ENCODE measurements at regions not wholly inside any gene's neighbourhood (a gene's known extent, or its start where the extent isn't known, plus 50 kb on each side); places are given as distances from the start of the nearest gene placed in this dataset.
A peak's percentile ranks its signal among the peaks of the same experiment; 100 is the strongest.
"Not testable (repeated sequence)": the region's sequence is repeated elsewhere in the genome, so short reads cannot be mapped to it uniquely, and the experiment has no call there.

DNA sequence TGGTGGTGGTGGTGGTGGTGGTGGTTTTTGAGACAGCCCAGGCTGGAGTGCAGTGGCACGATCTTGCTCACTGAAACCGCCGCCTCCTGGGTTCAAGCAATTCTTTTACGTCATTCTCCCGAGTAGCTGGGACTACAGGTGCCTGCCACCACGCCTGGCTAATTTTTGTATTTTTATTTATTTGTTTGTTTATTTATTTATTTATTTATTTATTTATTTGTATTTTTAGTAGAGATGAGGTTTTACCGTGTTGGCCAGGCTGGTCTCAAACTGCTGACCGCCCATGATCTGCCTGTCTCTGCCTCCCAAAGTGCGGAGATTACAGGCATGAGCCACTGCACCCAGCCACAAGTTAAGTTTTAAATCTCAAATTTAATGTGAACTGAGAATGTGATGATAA, 126.5 kb downstream of the PCDH18 start:
- not testable (repeated sequence) for H3K36me3 ChIP-seq (ENCODE audit: control insufficient read depth, insufficient read depth, low read length); DNase-seq; H3K4me1 ChIP-seq (ENCODE audit: control insufficient read depth, insufficient read depth, low read length); H3K4me3 ChIP-seq (ENCODE audit: low read length); H3K27ac ChIP-seq (ENCODE audit: low read length); H3K9me3 ChIP-seq (ENCODE audit: control insufficient read depth, low read depth, low read length); H3K27me3 ChIP-seq (ENCODE audit: control insufficient read depth, insufficient read depth, low read length)
- 94% methylated on average over 3 of the region's 9 CpGs for WGBS (ENCODE audit: insufficient coverage, low lambda C conversion rate)

DNA sequence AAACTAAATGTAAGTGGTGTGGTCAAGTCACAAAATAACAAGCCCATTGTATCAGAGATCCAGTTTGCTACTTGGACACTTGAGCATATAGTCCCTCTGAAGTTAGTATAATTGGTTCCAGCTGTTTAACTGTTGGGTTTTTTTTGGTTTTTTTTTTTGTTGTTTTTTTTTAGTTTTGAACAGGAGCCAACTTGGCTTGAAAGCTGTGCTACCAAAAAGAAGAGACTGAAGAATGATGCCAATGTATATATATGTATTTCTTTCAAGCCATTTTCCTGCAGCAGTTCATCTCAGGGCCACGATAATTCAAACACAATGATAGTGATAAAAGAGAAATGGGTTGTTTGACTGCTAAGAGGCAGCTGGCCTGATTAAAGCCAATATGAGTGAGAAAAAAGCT, 138.3 kb downstream of the PCDH18 start:
- Histone ChIP-seq H3K9me3 (ENCODE audit: control insufficient read depth, low read depth, low read length) (no peaks in the 10 kb centered on the region), H3K36me3 (ENCODE audit: control insufficient read depth, insufficient read depth, low read length) (no peaks in the 10 kb centered on the region), H3K4me3 (ENCODE audit: low read length) (no peak overlapping the region), H3K27me3 (ENCODE audit: control insufficient read depth, insufficient read depth, low read length) (no peaks in the 10 kb centered on the region), H3K4me1 (ENCODE audit: control insufficient read depth, insufficient read depth, low read length) (no peaks in the 10 kb centered on the region), H3K27ac (ENCODE audit: low read length) (no peak overlapping the region)
- DNase-seq: no peak
- WGBS (ENCODE audit: insufficient coverage, low lambda C conversion rate): no CpG with 5 or more reads among the region's 1 CpG

DNA sequence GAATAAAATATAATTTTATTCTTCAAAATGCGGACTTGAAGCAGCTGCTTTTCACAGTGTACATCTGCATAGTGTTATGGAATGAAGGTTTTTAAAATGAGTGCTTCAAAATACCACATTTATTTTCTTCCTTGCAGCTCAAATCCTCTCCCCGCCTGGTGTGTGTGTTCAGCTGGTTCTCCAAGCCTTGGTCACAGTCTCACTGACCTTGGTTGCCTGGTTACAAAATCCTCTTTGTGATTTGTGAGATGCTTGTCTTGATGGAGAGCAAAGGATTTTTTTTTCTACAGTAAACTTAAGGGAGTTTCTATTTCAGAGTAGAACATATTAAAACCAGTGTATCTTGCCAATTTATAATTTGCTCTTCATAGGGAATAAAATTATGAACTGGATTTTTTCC, 139.2 kb downstream of the PCDH18 start:
- Histone ChIP-seq H3K4me1 (ENCODE audit: control insufficient read depth, insufficient read depth, low read length) (no peaks in the 10 kb centered on the region), H3K27me3 (ENCODE audit: control insufficient read depth, insufficient read depth, low read length) (no peaks in the 10 kb centered on the region), H3K9me3 (ENCODE audit: control insufficient read depth, low read depth, low read length) (no peaks in the 10 kb centered on the region), H3K4me3 (ENCODE audit: low read length) (no peak overlapping the region), H3K27ac (ENCODE audit: low read length) (no peak overlapping the region), H3K36me3 (ENCODE audit: control insufficient read depth, insufficient read depth, low read length) (no peaks in the 10 kb centered on the region)
- peak in 1 of 2 donors; percentile 7 for DNase-seq
- 67% methylated on average over 1 of the region's 2 CpGs for WGBS (ENCODE audit: insufficient coverage, low lambda C conversion rate)

DNA sequence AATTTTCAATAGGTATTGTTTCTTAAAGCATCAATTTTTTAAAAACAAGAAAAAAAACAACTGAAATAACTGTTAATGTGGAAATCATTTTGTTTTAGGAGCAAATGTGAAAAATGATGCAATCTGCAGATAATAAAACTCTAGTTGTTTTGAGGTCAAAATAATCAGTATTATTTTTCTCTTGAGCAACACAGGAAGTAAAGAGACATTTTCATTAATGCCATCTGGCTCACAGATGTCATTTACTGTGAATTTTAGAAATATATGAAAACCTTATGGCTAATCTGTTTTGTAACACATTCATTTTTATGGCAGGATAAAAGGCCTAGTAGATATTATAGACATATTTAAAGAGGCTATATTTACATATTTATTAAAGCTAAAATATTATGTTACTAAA, 141.6 kb downstream of the PCDH18 start:
- Histone ChIP-seq H3K27me3 (ENCODE audit: control insufficient read depth, insufficient read depth, low read length) (no peaks in the 10 kb centered on the region), H3K9me3 (ENCODE audit: control insufficient read depth, low read depth, low read length) (no peaks in the 10 kb centered on the region), H3K4me1 (ENCODE audit: control insufficient read depth, insufficient read depth, low read length) (no peaks in the 10 kb centered on the region), H3K36me3 (ENCODE audit: control insufficient read depth, insufficient read depth, low read length) (no peaks in the 10 kb centered on the region), H3K27ac (ENCODE audit: low read length) (no peak overlapping the region), H3K4me3 (ENCODE audit: low read length) (no peak overlapping the region)
- DNase-seq: no peak

DNA sequence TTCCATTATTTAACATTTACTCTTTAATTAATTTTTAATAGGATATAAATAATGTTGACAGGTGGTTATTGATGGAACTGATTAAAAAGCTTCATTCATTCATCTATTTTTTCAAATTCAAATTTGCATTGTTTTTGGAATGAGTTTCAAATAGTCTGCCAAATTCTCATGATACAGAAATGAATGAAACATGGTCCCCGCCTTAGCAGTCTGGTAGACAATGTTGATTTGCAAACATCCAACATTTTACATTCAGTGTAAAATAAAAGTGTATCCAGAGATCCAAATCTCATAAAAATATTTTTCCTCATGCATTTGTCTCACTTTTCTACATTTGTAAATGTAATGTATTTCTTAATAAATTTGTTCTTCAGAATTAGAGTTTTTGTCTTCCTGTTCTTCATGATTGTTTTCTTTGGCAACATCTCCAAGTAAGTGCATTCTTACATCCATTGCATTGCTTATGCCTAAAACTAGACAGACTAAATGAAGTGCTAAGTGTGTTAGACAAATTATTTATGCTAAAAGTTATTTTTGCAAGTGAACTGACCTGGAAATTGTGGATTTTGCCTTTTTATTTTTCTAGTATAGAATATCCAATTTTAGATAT, 142.3 kb downstream of the PCDH18 start:
- no peak overlapping the region for H3K4me3 ChIP-seq (ENCODE audit: low read length)
- no peak overlapping the region for H3K27ac ChIP-seq (ENCODE audit: low read length)
- no peaks in the 10 kb centered on the region for H3K9me3 ChIP-seq (ENCODE audit: control insufficient read depth, low read depth, low read length)
- H3K27me3 ChIP-seq (ENCODE audit: control insufficient read depth, insufficient read depth, low read length): no peaks in the 10 kb centered on the region
- no peaks in the 10 kb centered on the region for H3K4me1 ChIP-seq (ENCODE audit: control insufficient read depth, insufficient read depth, low read length)
- DNase-seq: no peak
- no peaks in the 10 kb centered on the region for H3K36me3 ChIP-seq (ENCODE audit: control insufficient read depth, insufficient read depth, low read length)
- no CpG with 5 or more reads among the region's 1 CpG for WGBS (ENCODE audit: insufficient coverage, low lambda C conversion rate)

DNA sequence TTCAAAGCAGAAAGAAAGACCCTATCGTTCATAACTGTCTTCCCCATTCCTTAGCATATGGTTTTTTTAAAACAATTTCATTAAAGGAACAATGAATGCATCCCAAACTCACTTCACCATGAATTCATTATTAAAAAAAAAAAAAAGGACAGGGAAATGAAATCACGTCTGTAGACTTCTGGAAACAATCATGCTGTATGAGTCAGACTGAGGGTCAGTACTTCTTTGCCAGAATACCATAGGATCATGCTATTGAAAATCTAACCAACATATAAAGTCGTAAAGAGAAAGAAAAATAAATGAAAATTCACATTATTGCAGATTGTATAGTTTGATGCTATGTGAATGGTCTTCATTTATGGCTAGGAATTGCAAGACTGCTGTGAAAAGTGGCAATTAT, 144.4 kb downstream of the PCDH18 start:
- no peak overlapping the region for H3K27ac ChIP-seq (ENCODE audit: low read length)
- H3K9me3 ChIP-seq (ENCODE audit: control insufficient read depth, low read depth, low read length): no peaks in the 10 kb centered on the region
- H3K4me3 ChIP-seq (ENCODE audit: low read length): no peak overlapping the region
- H3K27me3 ChIP-seq (ENCODE audit: control insufficient read depth, insufficient read depth, low read length): no peaks in the 10 kb centered on the region
- H3K36me3 ChIP-seq (ENCODE audit: control insufficient read depth, insufficient read depth, low read length): no peaks in the 10 kb centered on the region
- 67% methylated on average over 1 of the region's 3 CpGs for WGBS (ENCODE audit: insufficient coverage, low lambda C conversion rate)
- H3K4me1 ChIP-seq (ENCODE audit: control insufficient read depth, insufficient read depth, low read length): no peaks in the 10 kb centered on the region
- no peak for DNase-seq

DNA sequence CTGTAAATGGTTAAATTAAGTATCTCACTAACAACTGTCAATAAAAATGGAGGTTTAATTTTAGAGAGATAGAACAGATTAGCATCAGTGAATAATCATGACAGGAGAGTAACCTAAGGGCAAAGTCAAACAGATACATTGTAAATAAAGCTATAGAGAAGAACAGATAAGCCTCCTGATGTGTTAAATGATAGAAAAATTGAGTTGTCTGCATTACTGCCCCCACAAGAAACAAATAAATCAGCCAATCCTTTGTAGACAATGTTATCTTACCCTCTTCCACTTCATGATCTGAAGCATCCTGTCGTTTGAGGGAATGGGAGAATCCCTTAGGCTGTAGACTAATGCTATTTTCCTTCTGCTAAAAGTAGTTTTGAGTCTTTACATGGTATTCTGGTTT, 147.8 kb downstream of the PCDH18 start:
- 0% methylated on average over 1 of the region's 1 CpG for WGBS (ENCODE audit: insufficient coverage, low lambda C conversion rate)
- Histone ChIP-seq H3K9me3 (ENCODE audit: control insufficient read depth, low read depth, low read length) (no peaks in the 10 kb centered on the region), H3K27ac (ENCODE audit: low read length) (no peak overlapping the region), H3K36me3 (ENCODE audit: control insufficient read depth, insufficient read depth, low read length) (no peaks in the 10 kb centered on the region), H3K27me3 (ENCODE audit: control insufficient read depth, insufficient read depth, low read length) (no peaks in the 10 kb centered on the region), H3K4me3 (ENCODE audit: low read length) (no peak overlapping the region), H3K4me1 (ENCODE audit: control insufficient read depth, insufficient read depth, low read length) (no peaks in the 10 kb centered on the region)
- DNase-seq: no peak

DNA sequence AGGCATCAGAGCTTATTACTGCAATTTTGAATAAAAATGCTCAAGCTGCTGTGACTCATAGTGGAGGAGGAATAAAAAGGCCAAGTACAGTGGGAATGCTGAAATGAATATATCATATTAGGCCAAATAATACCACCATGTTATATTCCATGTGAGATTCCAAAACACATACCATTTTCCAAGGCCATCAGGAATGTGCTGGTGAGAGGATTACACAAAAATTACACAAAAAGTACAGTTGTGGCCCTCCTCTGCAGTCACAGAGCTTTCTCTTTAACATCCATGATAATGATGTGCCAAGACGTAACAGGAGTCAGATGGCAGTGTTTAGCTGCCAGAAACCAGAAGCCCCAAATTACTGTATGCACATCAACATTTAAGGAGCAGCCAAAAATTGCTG, 153.5 kb downstream of the PCDH18 start:
- Histone ChIP-seq H3K36me3 (ENCODE audit: control insufficient read depth, insufficient read depth, low read length) (no peaks in the 10 kb centered on the region), H3K4me1 (ENCODE audit: control insufficient read depth, insufficient read depth, low read length) (no peaks in the 10 kb centered on the region), H3K27me3 (ENCODE audit: control insufficient read depth, insufficient read depth, low read length) (no peaks in the 10 kb centered on the region), H3K9me3 (ENCODE audit: control insufficient read depth, low read depth, low read length) (no peaks in the 10 kb centered on the region), H3K4me3 (ENCODE audit: low read length) (no peak overlapping the region), H3K27ac (ENCODE audit: low read length) (no peak overlapping the region)
- DNase-seq: no peak
- WGBS (ENCODE audit: insufficient coverage, low lambda C conversion rate): no CpG with 5 or more reads among the region's 1 CpG

DNA sequence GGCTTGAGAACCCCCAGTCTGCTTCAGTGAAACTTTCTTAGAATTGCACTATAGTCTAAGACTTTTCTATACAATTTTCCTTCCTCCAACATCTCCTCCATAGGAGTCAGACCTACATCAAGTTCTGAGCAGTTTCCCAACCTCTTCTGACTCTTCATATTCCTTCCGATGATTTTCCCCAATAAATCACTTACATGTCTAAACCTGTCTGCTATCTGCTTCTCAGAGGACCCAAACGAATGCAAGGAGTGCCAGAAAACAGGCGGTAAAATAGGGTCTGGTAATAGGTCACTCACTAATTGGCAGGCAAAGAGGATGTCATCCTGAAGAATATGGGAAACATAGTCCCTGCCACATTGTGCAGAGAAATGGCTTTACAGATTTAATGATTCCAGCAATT, 153.9 kb downstream of the PCDH18 start:
- WGBS (ENCODE audit: insufficient coverage, low lambda C conversion rate): 60% methylated on average over 1 of the region's 3 CpGs
- Histone ChIP-seq H3K4me3 (ENCODE audit: low read length) (no peak overlapping the region), H3K9me3 (ENCODE audit: control insufficient read depth, low read depth, low read length) (no peaks in the 10 kb centered on the region)

DNA sequence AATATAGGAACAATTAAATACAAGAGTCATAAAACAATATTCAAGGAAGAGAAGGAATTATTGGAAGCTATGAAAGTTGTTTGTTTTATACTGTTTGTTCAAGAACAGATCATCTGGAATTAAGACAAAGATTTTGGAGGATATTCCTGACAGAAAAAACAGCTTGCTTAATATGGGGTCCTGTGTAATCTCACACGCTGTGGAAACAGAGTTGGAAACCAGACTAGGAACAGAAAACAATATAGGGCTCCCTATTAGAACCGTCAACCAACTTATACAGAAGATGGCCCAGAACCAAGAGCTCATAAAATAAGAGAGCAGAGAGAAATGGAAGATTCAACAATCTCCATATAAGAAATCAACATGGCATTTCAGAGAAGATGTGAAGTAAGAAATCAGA, 156.0 kb downstream of the PCDH18 start:
- H3K4me1 ChIP-seq (ENCODE audit: control insufficient read depth, insufficient read depth, low read length): no peaks in the 10 kb centered on the region
- H3K4me3 ChIP-seq (ENCODE audit: low read length): no peak overlapping the region
- no peak overlapping the region for H3K27ac ChIP-seq (ENCODE audit: low read length)
- DNase-seq: no peak
- H3K36me3 ChIP-seq (ENCODE audit: control insufficient read depth, insufficient read depth, low read length): no peaks in the 10 kb centered on the region
- 50% methylated on average over 1 of the region's 2 CpGs for WGBS (ENCODE audit: insufficient coverage, low lambda C conversion rate)
- no peaks in the 10 kb centered on the region for H3K9me3 ChIP-seq (ENCODE audit: control insufficient read depth, low read depth, low read length)
- H3K27me3 ChIP-seq (ENCODE audit: control insufficient read depth, insufficient read depth, low read length): no peaks in the 10 kb centered on the region

More for the DNA sequence above, 153.9 kb downstream of the PCDH18 start:
- DNase-seq: no peak
- Histone ChIP-seq H3K27ac (ENCODE audit: low read length) (no peak overlapping the region), H3K36me3 (ENCODE audit: control insufficient read depth, insufficient read depth, low read length) (no peaks in the 10 kb centered on the region), H3K27me3 (ENCODE audit: control insufficient read depth, insufficient read depth, low read length) (no peaks in the 10 kb centered on the region), H3K4me1 (ENCODE audit: control insufficient read depth, insufficient read depth, low read length) (no peaks in the 10 kb centered on the region)

DNA sequence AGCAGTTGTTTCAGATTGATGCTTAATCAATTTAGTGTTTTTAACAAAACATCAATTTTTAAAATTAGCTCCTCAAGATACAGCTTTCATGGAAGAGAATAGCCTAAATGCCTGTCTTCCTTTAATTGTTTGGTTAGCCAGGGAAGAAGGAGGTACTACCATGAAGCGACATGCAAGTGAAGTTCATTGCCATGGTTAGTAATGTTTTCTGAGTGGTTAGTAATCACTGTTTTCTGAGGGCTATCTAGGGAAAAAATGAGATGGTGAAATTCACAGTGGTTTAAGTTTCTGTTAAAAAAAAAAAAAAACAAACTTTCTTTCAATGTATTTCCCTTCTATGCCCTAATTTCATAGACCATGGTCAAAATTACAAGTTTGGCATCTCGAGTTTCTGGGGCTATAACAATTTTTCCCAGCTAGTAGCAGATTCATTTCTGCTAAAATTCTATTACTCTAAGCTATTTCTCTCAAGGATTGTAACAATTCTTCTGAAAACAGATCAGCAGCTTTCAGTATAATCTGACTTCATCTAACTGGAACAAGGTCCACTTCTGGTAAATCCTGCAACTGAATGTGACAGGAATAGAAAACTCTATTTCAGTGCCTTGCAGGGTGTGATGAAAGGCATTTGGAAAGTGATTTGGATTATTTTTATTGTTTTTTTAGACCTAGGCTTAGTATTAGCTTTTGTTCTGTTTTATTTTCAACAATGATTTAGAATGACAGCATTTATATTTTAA, 157.0 kb downstream of the PCDH18 start:
- Histone ChIP-seq H3K36me3 (ENCODE audit: control insufficient read depth, insufficient read depth, low read length) (no peaks in the 10 kb centered on the region), H3K27me3 (ENCODE audit: control insufficient read depth, insufficient read depth, low read length) (no peaks in the 10 kb centered on the region), H3K27ac (ENCODE audit: low read length) (no peak overlapping the region), H3K4me1 (ENCODE audit: control insufficient read depth, insufficient read depth, low read length) (no peaks in the 10 kb centered on the region), H3K4me3 (ENCODE audit: low read length) (no peak overlapping the region), H3K9me3 (ENCODE audit: control insufficient read depth, low read depth, low read length) (no peaks in the 10 kb centered on the region)
- no CpG with 5 or more reads among the region's 2 CpGs for WGBS (ENCODE audit: insufficient coverage, low lambda C conversion rate)
- no peak for DNase-seq
